PC-3 (cell line): ENCODE measurements at regions not wholly inside any gene's neighbourhood (a gene's known extent, or its start where the extent isn't known, plus 50 kb on each side); places are given as distances from the start of the nearest gene placed in this dataset.

ENCODE experiments used
- EZH2phosphoT487 ChIP-seq: fragments of 300-600 bp; sonication (generic); IDR thresholded peaks from 2 replicates; pipeline ENCODE4 v1.6.1; 2018; ENCODE audit warnings: mild to moderate bottlenecking, antibody characterized with exemption, low read length, borderline replicate concordance
- TF ChIP-seq, protein P1 (sequence below): fragments of 300-600 bp; sonication (generic); conservative IDR thresholded peaks from 2 replicates; pipeline ENCODE4 v1.5.1; 2017; ENCODE audit warnings: antibody characterized with exemption, low read depth, mild to moderate bottlenecking, low read length

DNA sequence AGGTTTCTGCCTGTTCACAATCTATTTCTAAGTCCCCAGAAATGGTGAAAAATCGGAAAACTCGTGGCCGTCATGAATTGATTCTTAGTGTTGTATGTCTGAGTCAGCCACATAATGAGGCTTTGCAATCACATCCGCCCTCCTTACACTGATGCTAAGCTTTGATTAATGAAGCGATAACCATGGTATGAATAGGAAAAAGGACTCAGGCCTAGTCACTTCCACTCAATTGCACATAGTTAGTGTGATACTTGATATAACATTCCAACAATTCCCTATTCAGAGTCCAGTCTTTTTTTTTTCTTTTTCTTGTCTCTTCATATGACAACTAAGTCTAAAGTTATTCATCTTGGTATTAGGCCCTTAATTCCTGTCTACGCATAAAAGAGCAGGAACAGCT lies 1231.0 kb downstream of the VRK1 start:
- TF ChIP-seq, protein P1, sequence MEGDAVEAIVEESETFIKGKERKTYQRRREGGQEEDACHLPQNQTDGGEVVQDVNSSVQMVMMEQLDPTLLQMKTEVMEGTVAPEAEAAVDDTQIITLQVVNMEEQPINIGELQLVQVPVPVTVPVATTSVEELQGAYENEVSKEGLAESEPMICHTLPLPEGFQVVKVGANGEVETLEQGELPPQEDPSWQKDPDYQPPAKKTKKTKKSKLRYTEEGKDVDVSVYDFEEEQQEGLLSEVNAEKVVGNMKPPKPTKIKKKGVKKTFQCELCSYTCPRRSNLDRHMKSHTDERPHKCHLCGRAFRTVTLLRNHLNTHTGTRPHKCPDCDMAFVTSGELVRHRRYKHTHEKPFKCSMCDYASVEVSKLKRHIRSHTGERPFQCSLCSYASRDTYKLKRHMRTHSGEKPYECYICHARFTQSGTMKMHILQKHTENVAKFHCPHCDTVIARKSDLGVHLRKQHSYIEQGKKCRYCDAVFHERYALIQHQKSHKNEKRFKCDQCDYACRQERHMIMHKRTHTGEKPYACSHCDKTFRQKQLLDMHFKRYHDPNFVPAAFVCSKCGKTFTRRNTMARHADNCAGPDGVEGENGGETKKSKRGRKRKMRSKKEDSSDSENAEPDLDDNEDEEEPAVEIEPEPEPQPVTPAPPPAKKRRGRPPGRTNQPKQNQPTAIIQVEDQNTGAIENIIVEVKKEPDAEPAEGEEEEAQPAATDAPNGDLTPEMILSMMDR = no peak
- TF ChIP-seq EZH2phosphoT487 = no peak
